Colon (tissue), 2 donors: ENCODE measurements at regions not wholly inside any gene's neighbourhood (a gene's known extent, or its start where the extent isn't known, plus 50 kb on each side); places are given as distances from the start of the nearest gene placed in this dataset.

ENCODE experiments used
- FAIRE-seq: peaks from 2 replicates; lab custom pipeline; 2012; peaks lifted over from hg19 to GRCh38; lab: Jason Lieb, UNC
- donor health status: control.
- donor health status: control.

DNA sequence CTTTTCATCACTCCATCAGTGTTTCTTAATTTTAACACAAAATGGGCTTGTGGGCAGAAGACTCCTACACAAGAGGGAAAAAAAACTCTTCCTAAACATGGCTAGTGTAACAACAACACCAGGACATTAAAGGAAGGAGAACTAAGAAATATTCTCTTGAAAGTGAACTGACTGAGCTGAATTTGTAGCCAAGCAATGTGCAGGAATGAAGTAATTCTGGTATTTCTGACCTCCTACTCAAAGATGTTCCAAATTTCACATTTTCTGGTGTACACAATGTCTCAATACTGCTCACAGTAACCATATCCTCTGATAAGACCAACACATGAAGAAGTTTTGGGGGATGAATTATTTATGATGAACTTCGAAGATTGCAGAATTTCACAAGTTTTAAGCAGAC is 357.3 kb downstream of the DUSP6 start:
- FAIRE-seq: no peak

GRCh38 chr12:88994537-88994936 is 357.8 kb downstream of the DUSP6 start:
- FAIRE-seq: no peak

DNA sequence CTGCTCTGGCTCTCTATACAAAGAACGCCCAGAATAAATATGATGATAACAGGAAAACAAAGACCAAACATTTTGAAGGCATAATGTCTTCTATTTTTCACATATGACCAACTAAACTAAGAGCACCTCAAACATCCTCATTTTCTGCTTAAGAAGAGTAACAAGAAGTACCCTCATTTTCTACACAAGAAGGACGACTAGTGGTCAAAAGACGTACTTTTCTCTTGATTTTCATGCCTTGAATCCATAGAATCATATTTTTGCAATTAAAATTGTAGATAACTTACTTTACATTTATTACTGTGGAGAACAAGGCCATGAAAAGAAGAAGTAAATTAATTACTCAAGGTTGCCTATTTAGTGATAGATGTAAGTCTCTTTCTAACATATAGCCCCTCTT is 358.6 kb downstream of the DUSP6 start:
- FAIRE-seq: peak; percentile 87

- no peak for FAIRE-seq
Measured at GRCh38 chr12:88986056-88986455, 366.2 kb downstream of the DUSP6 start.

GRCh38 chr12:88985631-88986030 is 366.7 kb downstream of the DUSP6 start:
- FAIRE-seq: no peak

GRCh38 chr12:88985011-88985410 is 367.3 kb downstream of the DUSP6 start:
- FAIRE-seq: no peak

- no peak for FAIRE-seq
Measured at GRCh38 chr12:88982694-88983093, 369.6 kb downstream of the DUSP6 start.

- no peak for FAIRE-seq
Measured at GRCh38 chr12:88977115-88977514, 375.2 kb downstream of the DUSP6 start.

- FAIRE-seq: no peak
Measured at GRCh38 chr12:88973998-88974397, 378.3 kb downstream of the DUSP6 start.

GRCh38 chr12:88970740-88971139 is 381.6 kb downstream of the DUSP6 start:
- no peak for FAIRE-seq

- no peak for FAIRE-seq
Measured at GRCh38 chr12:88969127-88969526, 383.2 kb downstream of the DUSP6 start.

DNA sequence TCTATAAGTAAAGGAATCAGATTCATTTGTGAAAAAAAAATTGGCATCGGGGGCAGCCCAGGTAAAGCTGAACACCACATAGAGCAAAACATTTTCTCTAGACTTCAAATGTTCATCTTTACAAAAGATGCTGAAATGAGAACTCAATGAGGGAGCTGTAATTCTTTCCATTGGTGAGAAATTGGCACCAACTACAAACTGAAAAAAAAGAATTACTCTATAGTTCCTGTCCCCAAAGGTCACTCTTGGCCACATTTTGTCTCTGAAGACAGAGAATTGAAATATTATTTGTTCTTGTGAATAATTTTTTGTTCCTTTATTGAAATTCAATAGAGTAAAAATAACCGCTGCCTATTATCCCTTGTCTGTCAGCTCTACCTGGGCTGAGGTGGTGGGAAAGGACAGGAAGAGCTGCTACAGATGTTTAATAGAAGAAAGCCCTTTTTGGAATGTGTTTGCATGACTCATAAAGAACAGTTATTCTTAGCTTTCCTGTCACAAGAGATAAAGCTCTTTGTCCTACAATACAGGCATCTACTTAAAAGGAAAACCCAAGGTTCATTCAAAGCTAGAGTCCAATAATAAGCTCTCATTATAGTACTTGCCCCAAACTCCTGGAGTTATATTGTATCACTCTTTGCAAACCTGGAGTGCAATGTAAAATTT is 380.1 kb upstream of the KITLG start:
- no peak for FAIRE-seq

- FAIRE-seq: no peak
Measured at GRCh38 chr12:88958946-88959345, 378.7 kb upstream of the KITLG start.

- no peak for FAIRE-seq
Measured at GRCh38 chr12:88958153-88958552, 377.9 kb upstream of the KITLG start.

DNA sequence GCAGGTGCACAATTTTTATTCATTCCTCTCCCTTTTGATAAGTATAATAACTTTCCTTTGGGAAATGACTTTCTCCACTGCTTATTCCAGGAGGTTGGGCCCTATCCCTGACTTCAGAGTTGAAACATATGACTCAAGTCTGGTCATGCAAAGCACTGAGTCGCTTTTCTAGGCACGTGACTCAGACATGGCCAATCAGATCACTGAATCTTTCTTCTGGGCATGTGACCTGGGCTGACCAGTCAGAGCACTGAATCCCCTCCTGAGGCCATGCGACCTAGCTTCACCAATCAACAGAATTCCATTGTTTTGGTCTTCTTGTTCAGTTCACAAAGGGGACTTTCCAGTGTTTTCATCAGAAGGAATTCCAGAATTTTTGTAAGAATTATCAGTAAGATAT is 377.1 kb upstream of the KITLG start:
- FAIRE-seq: no peak

- FAIRE-seq: no peak
Measured at GRCh38 chr12:88955531-88955930, 375.3 kb upstream of the KITLG start.

GRCh38 chr12:88953029-88953586 is 372.8 kb upstream of the KITLG start:
- no peak for FAIRE-seq

- FAIRE-seq: no peak
Measured at GRCh38 chr12:88952562-88952942, 372.3 kb upstream of the KITLG start.

DNA sequence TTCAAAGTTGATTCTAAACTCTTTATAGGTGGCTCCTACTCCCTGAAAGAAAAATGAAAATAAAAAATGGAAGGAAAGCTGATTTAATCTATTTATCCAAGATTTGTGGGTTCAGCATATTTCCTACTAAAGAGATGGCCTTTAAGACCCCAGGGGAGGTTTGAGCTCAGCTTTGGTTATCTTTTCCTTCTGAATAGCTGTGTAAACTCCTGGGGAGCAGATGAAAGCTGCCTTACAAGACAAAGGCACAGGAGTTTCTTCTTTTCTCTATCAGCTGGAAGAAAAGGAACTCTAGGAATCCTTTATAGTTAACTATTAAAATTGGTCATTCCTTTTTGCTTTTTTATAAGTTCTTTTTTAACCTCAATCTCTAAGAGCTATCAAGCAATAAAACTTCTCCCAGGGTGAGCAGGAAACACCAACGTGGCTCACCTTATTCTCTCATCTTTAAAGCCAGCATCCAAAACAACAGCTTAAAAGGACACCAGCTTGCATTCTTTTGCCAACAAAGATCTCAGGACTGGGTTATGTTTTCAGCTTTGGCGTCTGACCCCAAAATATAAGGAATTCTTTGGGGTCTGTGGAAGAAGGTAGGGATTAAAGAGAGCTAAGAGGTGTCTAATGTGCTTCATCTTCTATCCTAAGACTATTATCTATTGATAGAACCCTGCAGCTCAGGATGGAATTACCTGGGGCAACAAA is 371.7 kb upstream of the KITLG start:
- no peak for FAIRE-seq

DNA sequence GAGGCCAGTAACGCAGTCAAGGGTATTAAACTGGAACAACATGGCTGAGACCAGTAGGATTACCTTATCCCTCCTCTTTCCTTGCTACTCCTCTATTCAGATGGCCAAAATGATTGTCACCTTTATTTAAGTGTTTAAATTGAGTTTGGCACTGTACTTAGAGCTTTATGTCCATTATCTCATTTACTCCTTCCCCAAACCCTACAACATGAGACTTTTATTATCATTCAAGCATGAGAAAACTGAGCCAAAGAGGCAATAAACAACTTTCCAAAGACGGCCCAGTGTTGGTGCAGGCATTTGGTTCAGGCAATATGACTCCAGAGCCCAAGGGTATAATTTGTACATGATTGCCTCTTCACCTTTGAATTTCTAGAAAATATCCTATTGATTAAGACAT is 370.9 kb upstream of the KITLG start:
- FAIRE-seq: no peak

- FAIRE-seq: no peak
Measured at GRCh38 chr12:88947486-88948043, 367.3 kb upstream of the KITLG start.

- no peak for FAIRE-seq
Measured at GRCh38 chr12:88946372-88946997, 366.2 kb upstream of the KITLG start.
